ENCODE measurements at regions not wholly inside any gene's neighbourhood (a gene's known extent, or its start where the extent isn't known, plus 50 kb on each side); places are given as distances from the start of the nearest gene placed in this dataset.

DNA sequence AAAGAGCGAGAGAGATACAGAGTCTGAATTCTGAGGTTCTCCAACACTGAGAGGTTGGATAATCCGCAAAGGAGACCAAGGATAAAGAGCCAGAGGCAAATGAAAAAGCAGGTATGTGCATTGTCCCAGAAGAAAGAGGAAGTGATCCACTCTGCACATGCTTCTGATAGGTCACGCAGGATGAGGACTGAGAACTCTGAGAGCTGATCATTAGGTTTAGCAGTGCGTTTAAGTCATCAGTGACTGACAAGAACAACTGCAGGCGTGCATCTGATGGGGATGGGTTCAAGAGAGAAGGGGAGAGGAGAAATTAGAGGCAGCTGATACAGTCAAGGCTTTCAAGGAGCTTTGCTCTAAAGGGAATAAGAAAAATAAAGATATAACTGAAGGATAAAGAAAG is 301.2 kb upstream of the SGK1 start:
- no peak for TF ChIP-seq CEBPB (IDR thresholded peaks at IDR 0.05; ENCODE audit: low read depth, low read length)
- TF ChIP-seq POLR2A (IDR thresholded peaks at IDR 0.05; ENCODE audit: control extremely low read depth in 1 of 2, low read depth in 2 of 2, low read length in 2 of 2) = no peak
- no peak for TF ChIP-seq TAF1 (IDR thresholded peaks at IDR 0.05; ENCODE audit: low read depth, low read length)
- TF ChIP-seq, protein P1, sequence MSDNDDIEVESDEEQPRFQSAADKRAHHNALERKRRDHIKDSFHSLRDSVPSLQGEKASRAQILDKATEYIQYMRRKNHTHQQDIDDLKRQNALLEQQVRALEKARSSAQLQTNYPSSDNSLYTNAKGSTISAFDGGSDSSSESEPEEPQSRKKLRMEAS (IDR thresholded peaks at IDR 0.05) = no peak
- no peak for TF ChIP-seq TEAD4 (IDR thresholded peaks at IDR 0.05; ENCODE audit: low read depth, low read length)
- no peak for TF ChIP-seq TCF12 (IDR thresholded peaks at IDR 0.05; ENCODE audit: low read depth, low read length)
- TF ChIP-seq, protein P2, sequence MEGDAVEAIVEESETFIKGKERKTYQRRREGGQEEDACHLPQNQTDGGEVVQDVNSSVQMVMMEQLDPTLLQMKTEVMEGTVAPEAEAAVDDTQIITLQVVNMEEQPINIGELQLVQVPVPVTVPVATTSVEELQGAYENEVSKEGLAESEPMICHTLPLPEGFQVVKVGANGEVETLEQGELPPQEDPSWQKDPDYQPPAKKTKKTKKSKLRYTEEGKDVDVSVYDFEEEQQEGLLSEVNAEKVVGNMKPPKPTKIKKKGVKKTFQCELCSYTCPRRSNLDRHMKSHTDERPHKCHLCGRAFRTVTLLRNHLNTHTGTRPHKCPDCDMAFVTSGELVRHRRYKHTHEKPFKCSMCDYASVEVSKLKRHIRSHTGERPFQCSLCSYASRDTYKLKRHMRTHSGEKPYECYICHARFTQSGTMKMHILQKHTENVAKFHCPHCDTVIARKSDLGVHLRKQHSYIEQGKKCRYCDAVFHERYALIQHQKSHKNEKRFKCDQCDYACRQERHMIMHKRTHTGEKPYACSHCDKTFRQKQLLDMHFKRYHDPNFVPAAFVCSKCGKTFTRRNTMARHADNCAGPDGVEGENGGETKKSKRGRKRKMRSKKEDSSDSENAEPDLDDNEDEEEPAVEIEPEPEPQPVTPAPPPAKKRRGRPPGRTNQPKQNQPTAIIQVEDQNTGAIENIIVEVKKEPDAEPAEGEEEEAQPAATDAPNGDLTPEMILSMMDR (IDR thresholded peaks at IDR 0.05; ENCODE audit: control extremely low read depth in 1 of 3, insufficient read depth in 1 of 3, low read depth in 1 of 3, low read length in 3 of 3) = no peak
- TF ChIP-seq JUN (IDR thresholded peaks at IDR 0.05; ENCODE audit: low read depth, low read length) = no peak
